OCI-LY7 (cell line): ENCODE measurements at regions not wholly inside any gene's neighbourhood (a gene's known extent, or its start where the extent isn't known, plus 50 kb on each side); places are given as distances from the start of the nearest gene placed in this dataset.

Source experiments
- EZH2phosphoT487 ChIP-seq: fragments of 200-600 bp; sonication (generic); IDR thresholded peaks from 2 replicates; pipeline ENCODE4 v1.6.1; 2018; ENCODE audit warnings: low read depth, borderline replicate concordance, mild to moderate bottlenecking, mixed run types, antibody characterized with exemption, low read length, moderate library complexity, mixed read lengths
- TF ChIP-seq, protein P1 (sequence below): fragments of 200-600 bp; sonication (generic); conservative IDR thresholded peaks from 2 replicates; pipeline ENCODE4 v1.5.1; 2014; ENCODE audit warnings: mild to moderate bottlenecking, antibody characterized with exemption, low read length, moderate library complexity, mixed read lengths

DNA sequence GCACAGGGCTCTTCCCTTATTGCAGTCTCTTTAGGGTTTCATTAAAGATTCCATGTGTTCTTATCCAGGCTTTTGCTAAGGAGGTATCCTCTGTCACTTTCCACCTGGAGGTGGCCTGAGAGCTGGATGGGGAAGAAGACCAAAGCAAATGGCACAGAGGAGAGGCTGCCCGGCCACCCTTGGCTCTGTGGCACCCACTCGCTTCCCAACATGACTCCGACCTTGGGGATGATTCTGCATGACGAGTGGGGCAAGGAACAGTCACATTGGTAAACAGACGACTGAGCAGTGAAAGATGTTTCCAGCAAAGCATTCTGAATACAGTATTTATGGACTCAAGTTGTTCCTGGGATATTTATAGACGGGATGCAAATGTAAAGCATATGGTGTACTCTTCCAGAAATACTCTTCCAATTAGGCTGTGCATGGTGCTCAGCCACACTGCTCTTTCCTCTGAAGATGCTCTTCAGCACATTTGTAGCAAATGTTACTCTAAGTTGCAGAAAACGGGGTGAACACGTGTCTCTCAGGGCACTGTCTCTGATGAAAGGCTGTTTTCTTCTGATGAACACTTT lies 377.1 kb upstream of the HS6ST1 start:
- TF ChIP-seq, protein P1, sequence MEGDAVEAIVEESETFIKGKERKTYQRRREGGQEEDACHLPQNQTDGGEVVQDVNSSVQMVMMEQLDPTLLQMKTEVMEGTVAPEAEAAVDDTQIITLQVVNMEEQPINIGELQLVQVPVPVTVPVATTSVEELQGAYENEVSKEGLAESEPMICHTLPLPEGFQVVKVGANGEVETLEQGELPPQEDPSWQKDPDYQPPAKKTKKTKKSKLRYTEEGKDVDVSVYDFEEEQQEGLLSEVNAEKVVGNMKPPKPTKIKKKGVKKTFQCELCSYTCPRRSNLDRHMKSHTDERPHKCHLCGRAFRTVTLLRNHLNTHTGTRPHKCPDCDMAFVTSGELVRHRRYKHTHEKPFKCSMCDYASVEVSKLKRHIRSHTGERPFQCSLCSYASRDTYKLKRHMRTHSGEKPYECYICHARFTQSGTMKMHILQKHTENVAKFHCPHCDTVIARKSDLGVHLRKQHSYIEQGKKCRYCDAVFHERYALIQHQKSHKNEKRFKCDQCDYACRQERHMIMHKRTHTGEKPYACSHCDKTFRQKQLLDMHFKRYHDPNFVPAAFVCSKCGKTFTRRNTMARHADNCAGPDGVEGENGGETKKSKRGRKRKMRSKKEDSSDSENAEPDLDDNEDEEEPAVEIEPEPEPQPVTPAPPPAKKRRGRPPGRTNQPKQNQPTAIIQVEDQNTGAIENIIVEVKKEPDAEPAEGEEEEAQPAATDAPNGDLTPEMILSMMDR, result no peak
- no peak for TF ChIP-seq EZH2phosphoT487
